HAP-1 (cell line): ENCODE measurements at regions not wholly inside any gene's neighbourhood (a gene's known extent, or its start where the extent isn't known, plus 50 kb on each side); places are given as distances from the start of the nearest gene placed in this dataset.

Experiments
- DNase-seq, 2 experiments: peaks; one replicate each; pipeline ENCODE4 v3.0.0-alpha.2; 2016 to 2020; ENCODE audit warnings: low spot score in 2 of 2
- H3K27me3 ChIP-seq: fragments of 250-450 bp; sonication (Bioruptor Pico); 2 replicates; pipeline ENCODE4 v1.5.1; 2020; ENCODE audit warnings: low read depth, mild to moderate bottlenecking, moderate library complexity
- H3K36me3 ChIP-seq: fragments of 250-450 bp; sonication (Bioruptor Pico); replicated peaks from 2 replicates; pipeline ENCODE4 v1.5.1; 2020; ENCODE audit warnings: mild to moderate bottlenecking
- H3K4me1 ChIP-seq: fragments of 250-450 bp; sonication (Bioruptor Pico); 2 replicates; pipeline ENCODE4 v1.5.1; 2020; ENCODE audit warnings: mild to moderate bottlenecking
- H3K4me3 ChIP-seq: fragments of 250-450 bp; sonication (Bioruptor Pico); 2 replicates; pipeline ENCODE4 v1.5.1; 2020; ENCODE audit warnings: mild to moderate bottlenecking, moderate library complexity
- H3K9me3 ChIP-seq: fragments of 250-450 bp; sonication (Bioruptor Pico); 2 replicates; pipeline ENCODE4 v1.5.1; 2020; ENCODE audit warnings: mild to moderate bottlenecking, moderate library complexity
- in situ Hi-C: fragments of 300-500 bp; cut with MboI; formaldehyde crosslinking; loops from 3 replicates; pipeline ENCODE4 v1.14.3; 2020; ENCODE audit warnings: low sequenced_read_pairs, inconsistent platforms, mixed read lengths

GRCh38 chr11:25990406-25990805 is 341.5 kb upstream of the ANO3 start:
- H3K9me3 ChIP-seq, result no peaks in the 10 kb centered on the region
- DNase-seq, result no peak
- no peak overlapping the region for H3K4me3 ChIP-seq
- H3K27me3 ChIP-seq, result peaks cover 1% of the 10 kb centered on the region; the same call in 1 of the 2 replicates
- in situ Hi-C loops, result loop anchor here (25.0 kb wide), 1 partner anchor 272 kb away; no protein-coding TSS in a partner anchor
- H3K36me3 ChIP-seq, result no peaks in the 10 kb centered on the region
- H3K4me1 ChIP-seq, result no peaks in the 10 kb centered on the region

GRCh38 chr11:25991476-25991875 is 340.5 kb upstream of the ANO3 start:
- H3K9me3 ChIP-seq, result no peaks in the 10 kb centered on the region
- in situ Hi-C loops, result loop anchor here (25.0 kb wide), 1 partner anchor 271 kb away; no protein-coding TSS in a partner anchor
- no peaks in the 10 kb centered on the region for H3K4me1 ChIP-seq
- no peak for DNase-seq
- no peaks in the 10 kb centered on the region for H3K36me3 ChIP-seq
- H3K4me3 ChIP-seq, result no peak overlapping the region
- no peaks in the 10 kb centered on the region for H3K27me3 ChIP-seq

GRCh38 chr11:25992294-25992693 is 339.6 kb upstream of the ANO3 start:
- in situ Hi-C loops, result loop anchor here (25.0 kb wide), 1 partner anchor 270 kb away; no protein-coding TSS in a partner anchor
- Histone ChIP-seq H3K4me1 (no peaks in the 10 kb centered on the region), H3K4me3 (no peak overlapping the region), H3K27me3 (no peaks in the 10 kb centered on the region), H3K36me3 (no peaks in the 10 kb centered on the region), H3K9me3 (no peaks in the 10 kb centered on the region)
- DNase-seq, result no peak

DNA sequence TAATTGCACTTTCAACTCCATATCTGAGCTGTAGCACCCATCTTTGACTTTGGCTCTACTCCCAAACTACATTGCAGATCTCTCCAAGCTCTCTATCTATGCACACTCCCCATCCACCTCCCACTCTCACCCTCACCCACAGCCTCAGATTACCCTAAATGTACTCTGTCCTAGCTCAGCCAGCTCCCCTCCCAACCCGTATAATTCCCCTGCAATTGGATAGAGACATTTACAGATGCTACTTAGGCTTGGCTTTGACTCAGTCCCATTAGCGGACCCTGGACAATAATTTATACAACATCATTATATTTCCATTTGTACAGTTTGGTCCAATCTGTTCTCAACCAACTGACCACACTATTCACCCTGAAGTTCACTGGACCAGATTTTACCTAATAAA is 338.9 kb upstream of the ANO3 start:
- Histone ChIP-seq H3K4me3 (no peak overlapping the region), H3K9me3 (no peaks in the 10 kb centered on the region), H3K4me1 (no peaks in the 10 kb centered on the region), H3K27me3 (no peaks in the 10 kb centered on the region), H3K36me3 (no peaks in the 10 kb centered on the region)
- no peak for DNase-seq
- in situ Hi-C loops, result loop anchor here (25.0 kb wide), 1 partner anchor 269 kb away; no protein-coding TSS in a partner anchor

GRCh38 chr11:26011474-26011873 is 320.5 kb upstream of the ANO3 start:
- Histone ChIP-seq H3K36me3 (no peaks in the 10 kb centered on the region), H3K9me3 (no peaks in the 10 kb centered on the region), H3K27me3 (no peaks in the 10 kb centered on the region), H3K4me1 (no peaks in the 10 kb centered on the region), H3K4me3 (no peak overlapping the region)
- in situ Hi-C loops, result no loop called here
- DNase-seq, result no peak

- Histone ChIP-seq H3K4me3 (no peak overlapping the region), H3K36me3 (no peaks in the 10 kb centered on the region), H3K27me3 (no peaks in the 10 kb centered on the region), H3K9me3 (no peaks in the 10 kb centered on the region), H3K4me1 (no peaks in the 10 kb centered on the region)
- in situ Hi-C loops, result no loop called here
- no peak for DNase-seq
Measured at GRCh38 chr11:26014456-26015115, 317.3 kb upstream of the ANO3 start.

DNA sequence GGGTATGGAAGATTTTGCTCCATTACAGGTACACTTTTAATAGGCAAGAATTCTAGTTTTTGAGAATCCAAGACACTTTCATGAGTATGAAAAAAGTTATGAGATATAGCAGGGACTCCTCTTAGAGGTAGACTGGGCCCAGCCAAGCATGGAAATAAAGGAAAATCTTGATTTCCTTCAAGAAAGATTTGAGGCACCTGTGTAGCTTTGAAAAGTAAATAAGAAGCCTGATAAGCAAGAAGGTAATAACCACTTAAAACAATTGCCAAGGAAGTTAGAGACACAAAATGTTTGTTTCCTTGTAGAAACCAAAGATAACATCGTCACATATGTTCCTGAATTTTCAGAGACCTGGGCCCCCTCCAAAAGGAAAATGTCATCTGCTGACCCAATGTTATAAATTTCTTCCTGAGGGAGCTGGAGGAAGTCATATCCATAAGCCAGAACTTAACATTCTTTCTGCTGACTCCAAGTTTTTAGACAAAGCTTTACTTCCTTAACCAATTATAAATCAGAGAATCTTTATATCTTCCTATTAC is 314.5 kb upstream of the ANO3 start:
- DNase-seq, result no peak
- Histone ChIP-seq H3K27me3 (no peaks in the 10 kb centered on the region), H3K4me3 (no peak overlapping the region), H3K4me1 (no peaks in the 10 kb centered on the region), H3K9me3 (no peaks in the 10 kb centered on the region), H3K36me3 (no peaks in the 10 kb centered on the region)
- in situ Hi-C loops, result no loop called here

DNA sequence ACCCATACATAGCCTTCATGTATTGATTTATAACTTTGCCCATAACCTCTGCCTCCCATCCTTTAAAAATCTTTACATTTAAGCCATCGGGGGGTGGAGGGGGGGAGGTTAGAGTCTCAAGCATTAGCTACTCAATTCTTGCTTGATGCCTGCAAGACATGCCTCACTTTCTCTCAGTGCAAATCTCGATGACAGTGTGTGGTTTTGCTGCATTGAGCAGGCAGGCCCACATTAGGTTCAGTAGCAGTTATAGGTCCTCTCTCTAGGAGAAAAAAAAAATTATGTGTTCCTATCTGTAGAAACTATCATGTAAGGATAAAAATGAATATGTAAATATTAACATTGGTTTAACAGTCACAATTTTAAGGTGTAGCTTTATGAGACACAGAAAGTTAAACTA is 314.0 kb upstream of the ANO3 start:
- no peaks in the 10 kb centered on the region for H3K4me1 ChIP-seq
- in situ Hi-C loops, result no loop called here
- no peak for DNase-seq

GRCh38 chr11:26018336-26018735 is 313.6 kb upstream of the ANO3 start:
- H3K27me3 ChIP-seq, result no peaks in the 10 kb centered on the region
- no peaks in the 10 kb centered on the region for H3K9me3 ChIP-seq
- no peak for DNase-seq
- in situ Hi-C loops, result no loop called here
- H3K4me1 ChIP-seq, result no peaks in the 10 kb centered on the region
- no peak overlapping the region for H3K4me3 ChIP-seq
- no peaks in the 10 kb centered on the region for H3K36me3 ChIP-seq

More for the DNA sequence above, 314.0 kb upstream of the ANO3 start:
- H3K4me3 ChIP-seq, result no peak overlapping the region
- H3K27me3 ChIP-seq, result no peaks in the 10 kb centered on the region
- no peaks in the 10 kb centered on the region for H3K9me3 ChIP-seq
- H3K36me3 ChIP-seq, result no peaks in the 10 kb centered on the region

DNA sequence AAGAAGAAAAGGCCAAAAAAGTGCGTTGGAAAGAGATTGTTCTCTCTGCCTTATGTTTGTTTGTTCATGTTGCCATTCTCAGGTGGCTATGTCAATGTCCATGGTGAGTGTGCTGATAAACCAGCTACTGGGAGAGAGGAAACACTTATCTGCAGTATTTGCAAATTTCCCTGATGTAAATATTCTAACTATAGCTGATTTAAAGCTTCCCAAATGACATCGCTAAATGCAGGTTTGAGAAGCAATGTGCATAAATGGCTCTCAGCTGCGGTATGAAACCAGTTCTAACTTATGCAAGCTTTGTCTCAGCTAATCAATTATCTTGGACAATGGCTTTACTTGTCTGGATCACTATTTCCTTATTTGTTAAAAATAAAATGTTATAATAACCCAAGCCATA is 312.5 kb upstream of the ANO3 start:
- DNase-seq, result no peak
- in situ Hi-C loops, result no loop called here
- Histone ChIP-seq H3K27me3 (no peaks in the 10 kb centered on the region), H3K36me3 (no peaks in the 10 kb centered on the region), H3K4me3 (no peak overlapping the region), H3K9me3 (no peaks in the 10 kb centered on the region), H3K4me1 (no peaks in the 10 kb centered on the region)

GRCh38 chr11:26021017-26021416 is 310.9 kb upstream of the ANO3 start:
- H3K4me1 ChIP-seq, result no peaks in the 10 kb centered on the region
- no peaks in the 10 kb centered on the region for H3K36me3 ChIP-seq
- H3K4me3 ChIP-seq, result no peak overlapping the region
- H3K27me3 ChIP-seq, result no peaks in the 10 kb centered on the region
- H3K9me3 ChIP-seq, result no peaks in the 10 kb centered on the region
- in situ Hi-C loops, result no loop called here
- no peak for DNase-seq

DNA sequence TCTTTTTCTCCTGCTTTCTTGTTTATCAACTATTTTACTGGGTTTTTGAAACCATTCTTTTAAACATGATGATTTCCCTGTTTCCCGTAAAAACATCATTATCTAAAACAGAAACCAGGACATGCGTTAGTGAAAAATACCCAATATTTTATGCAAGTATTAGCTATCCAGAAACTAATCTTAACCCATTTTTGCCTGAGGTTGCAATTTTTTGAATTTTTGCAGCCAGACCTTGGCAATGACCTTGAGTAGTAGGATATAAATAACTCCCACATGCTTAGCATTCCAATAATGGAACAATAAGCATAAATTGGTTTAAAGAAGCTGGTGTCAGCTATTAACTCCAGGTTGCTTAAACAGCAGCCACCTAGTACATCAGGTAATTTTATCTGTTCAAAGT is 308.9 kb upstream of the ANO3 start:
- Histone ChIP-seq H3K4me1 (no peaks in the 10 kb centered on the region), H3K36me3 (no peaks in the 10 kb centered on the region), H3K27me3 (no peaks in the 10 kb centered on the region), H3K9me3 (no peaks in the 10 kb centered on the region), H3K4me3 (no peak overlapping the region)
- DNase-seq, result no peak
- in situ Hi-C loops, result no loop called here

- Histone ChIP-seq H3K36me3 (no peaks in the 10 kb centered on the region), H3K9me3 (no peaks in the 10 kb centered on the region), H3K4me3 (no peak overlapping the region), H3K27me3 (no peaks in the 10 kb centered on the region), H3K4me1 (no peaks in the 10 kb centered on the region)
- in situ Hi-C loops, result no loop called here
- DNase-seq, result no peak
Measured at GRCh38 chr11:26025676-26026075, 306.3 kb upstream of the ANO3 start.

DNA sequence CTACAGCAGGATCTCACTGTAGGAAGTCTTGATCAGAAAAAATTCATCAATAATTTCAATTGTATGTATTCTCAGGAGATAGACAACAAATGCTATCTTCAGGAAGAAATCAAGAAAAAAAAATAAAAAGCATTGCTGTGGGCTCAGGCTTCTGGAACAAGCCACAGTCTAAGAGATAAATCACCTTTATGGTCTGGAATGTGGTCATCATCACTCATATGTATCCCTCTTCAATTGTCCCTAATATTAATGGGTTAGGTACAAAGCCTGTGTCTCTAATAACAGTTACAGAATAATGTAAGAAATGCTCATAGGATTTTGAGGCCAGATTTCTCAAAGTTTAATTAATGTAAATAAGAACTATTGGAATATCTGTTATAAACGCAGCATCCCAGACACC is 305.9 kb upstream of the ANO3 start:
- Histone ChIP-seq H3K4me1 (no peaks in the 10 kb centered on the region), H3K27me3 (no peaks in the 10 kb centered on the region), H3K9me3 (no peaks in the 10 kb centered on the region), H3K4me3 (no peak overlapping the region), H3K36me3 (no peaks in the 10 kb centered on the region)
- no peak for DNase-seq
- in situ Hi-C loops, result no loop called here

DNA sequence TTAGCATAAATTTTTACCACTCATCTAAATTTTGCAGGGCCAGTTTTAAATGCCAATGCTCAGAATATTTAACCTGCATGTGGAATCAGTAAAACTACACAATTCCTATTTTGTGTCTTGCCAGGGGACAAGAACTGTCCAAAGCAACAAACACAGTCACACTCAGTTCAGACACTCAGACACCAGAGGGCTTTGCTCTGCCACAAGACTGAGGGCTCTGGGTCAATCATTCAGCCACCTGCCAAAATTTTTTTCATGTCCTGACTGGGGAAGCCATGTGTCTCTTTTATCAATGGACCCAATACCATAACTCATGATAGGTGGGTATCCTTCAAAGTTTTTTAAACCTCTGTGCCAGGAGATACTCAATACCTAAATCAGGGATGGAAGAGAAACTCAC is 304.0 kb upstream of the ANO3 start:
- Histone ChIP-seq H3K36me3 (no peaks in the 10 kb centered on the region), H3K27me3 (no peaks in the 10 kb centered on the region), H3K4me1 (no peaks in the 10 kb centered on the region), H3K4me3 (no peak overlapping the region), H3K9me3 (no peaks in the 10 kb centered on the region)
- no peak for DNase-seq
- in situ Hi-C loops, result no loop called here
